ENCODE measurements at regions not wholly inside any gene's neighbourhood (a gene's known extent, or its start where the extent isn't known, plus 50 kb on each side); places are given as distances from the start of the nearest gene placed in this dataset.

GRCh38 chr16:65409510-65409909, 287.6 kb upstream of the CDH11 start:
- TF ChIP-seq EGR1 (IDR thresholded peaks at IDR 0.05) (no peak), ZBTB7A (IDR thresholded peaks at IDR 0.05; ENCODE audit: low read depth) (no peak)

All from Ishikawa (cell line).